ENCODE measurements at regions not wholly inside any gene's neighbourhood (a gene's known extent, or its start where the extent isn't known, plus 50 kb on each side); places are given as distances from the start of the nearest gene placed in this dataset.
"Not testable (repeated sequence)": the region's sequence is repeated elsewhere in the genome, so short reads cannot be mapped to it uniquely, and the experiment has no call there.

DNA sequence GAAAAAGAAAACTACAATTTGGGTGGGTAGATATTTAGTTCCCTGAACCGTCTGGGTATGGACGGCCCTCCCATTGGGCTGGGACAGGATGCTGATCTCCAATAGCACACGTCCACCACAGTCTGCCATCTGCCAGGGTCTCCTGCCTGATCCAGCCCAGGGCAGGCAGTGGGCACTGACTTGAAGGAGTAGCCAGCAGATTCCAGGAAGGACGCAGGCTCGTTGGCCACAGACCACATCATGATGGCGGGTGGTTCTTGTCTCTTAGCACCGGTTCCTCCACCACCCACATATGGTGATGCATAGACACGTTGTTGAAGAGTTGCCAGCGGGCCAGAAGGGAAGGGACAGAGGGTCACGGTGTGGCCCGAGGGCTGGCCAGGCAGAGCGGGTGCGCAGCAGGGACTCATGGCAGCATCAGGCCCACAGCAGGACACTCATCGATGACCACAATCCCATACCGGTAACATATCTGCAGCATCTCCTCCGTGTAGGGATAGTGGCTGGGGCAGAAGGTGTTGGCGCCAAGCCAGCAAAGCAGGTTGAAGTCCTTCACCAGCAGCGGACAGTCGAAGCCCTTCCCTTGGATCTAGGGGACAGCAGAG lies 155.8 kb upstream of the FAM174A start:
- DNase-seq: not testable (repeated sequence)

DNA sequence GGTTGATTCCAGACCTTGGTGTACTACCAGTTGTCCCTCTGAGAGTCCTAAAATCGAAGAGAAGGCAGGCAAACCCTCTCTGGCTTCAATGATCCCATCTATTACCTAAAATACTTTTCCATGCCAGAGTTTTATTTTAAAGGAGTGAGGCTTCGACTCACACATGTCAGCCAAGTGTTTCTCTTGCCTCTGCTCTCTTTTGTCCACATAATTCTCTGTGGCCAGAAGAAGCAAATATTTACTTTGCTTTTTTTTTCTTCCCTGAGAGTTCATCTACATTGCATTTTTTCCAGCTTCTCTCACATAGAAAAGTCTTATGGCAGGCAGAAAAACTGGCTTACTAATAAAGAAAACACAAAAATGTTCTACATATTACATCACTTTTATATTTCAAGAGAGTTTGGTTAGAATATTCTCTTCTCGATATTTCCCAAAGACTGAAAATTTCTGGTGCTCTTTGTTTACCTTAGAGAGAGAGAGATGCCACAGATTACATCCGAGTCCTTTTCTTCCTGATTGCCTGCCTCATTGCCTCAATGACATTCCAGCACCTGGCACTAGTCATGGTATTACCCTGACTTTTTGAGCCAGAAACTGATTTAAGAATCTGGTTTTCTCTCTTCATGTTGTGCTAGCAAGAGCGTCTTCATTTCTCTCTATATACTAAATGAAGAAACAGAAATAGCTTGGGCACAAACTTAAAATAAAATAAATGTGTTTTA lies 170.3 kb upstream of the FAM174A start:
- not testable (repeated sequence) for DNase-seq

DNA sequence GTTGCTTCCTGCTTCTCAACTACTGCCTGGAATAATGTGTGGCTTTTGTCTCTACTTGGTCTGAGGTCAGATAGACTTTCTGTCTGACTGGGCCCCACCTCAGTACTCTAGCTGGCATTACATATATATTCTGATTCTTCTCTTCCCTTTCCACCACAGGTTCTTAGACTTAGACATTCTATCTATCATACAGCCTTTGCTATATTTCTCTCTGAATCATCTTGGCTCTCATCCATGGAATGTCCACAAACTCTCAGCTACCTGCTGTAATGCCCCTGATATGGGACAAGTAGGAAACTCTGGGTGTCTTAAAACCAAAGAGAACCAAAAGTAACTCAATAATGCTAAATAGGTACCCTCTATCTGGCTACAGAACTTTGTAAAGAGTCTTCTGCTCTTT lies 170.8 kb upstream of the FAM174A start:
- not testable (repeated sequence) for DNase-seq

DNA sequence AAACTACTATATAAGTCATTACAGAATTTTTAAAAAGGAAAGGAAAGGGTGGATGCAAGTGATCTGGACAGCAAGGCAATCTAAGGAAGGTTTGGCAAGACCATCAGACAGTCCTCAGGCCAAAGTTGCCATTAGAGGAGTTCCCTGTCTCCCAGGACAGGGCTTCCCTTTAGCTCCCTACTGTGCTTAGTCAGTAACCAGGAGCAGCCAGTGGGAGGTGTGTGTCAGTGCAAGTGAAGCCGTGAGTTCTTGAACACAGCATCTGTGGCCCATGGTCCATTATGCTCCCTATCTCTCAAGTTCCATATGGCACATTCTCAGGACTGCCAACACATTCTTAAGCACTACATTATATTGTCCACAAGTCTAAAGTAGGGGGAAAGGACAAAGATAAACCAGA lies 175.2 kb upstream of the FAM174A start:
- DNase-seq: not testable (repeated sequence)

DNA sequence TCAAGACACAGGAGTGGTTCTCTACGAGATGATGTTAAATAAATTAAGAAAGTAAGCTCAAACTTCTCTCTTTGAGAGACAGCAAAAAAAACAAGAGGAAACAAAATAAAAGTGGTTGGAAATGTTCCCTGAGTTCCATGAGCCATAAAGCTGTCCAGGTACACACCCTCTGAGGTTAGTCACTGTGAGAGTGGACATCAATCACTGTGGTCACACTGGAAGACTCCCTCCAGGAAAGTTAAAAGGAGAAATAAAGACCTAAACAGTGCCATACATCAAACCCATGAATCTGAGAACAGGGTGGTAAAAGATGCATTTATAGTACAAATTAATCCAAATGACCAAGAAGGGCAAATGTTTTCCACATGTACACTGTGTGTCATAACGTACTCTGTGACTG lies 188.9 kb upstream of the FAM174A start:
- DNase-seq: not testable (repeated sequence)

DNA sequence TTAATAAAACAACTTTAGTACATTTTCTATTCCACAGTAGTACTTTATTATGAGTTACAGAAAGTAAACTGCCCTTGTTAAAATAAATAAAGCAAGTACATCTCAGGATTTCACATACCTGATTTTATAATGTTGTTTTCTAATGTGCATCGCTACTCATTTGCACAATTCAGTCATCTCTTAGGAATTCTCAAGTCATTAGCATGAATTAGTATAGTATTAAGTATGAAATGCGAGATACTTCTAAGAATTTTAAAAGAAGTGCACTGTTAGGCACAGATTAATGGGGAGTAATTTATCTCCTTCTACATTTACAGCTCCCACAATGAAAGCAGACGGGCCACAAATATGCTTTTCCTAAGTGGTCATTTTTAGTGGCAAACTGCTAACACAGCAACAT lies 193.7 kb upstream of the FAM174A start:
- DNase-seq: not testable (repeated sequence)

DNA sequence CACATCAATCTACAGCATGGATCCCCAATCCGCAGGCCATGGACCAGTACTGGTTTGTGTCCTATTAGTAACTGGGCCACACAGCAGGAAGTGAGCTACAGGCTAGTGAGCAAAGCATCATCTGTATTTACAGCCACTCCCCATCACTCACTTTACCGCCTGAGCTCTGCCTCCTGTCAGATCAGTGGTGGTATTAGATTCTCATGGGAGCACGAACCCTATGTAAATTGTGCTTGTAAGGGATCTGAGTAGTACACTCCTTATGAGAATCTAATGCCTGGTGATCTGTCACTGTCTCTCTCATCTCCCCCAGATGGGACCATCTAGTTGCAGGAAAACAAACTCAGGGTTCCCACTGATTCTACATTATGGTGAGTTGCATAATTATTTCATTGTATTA lies 212.7 kb upstream of the FAM174A start:
- DNase-seq: no peak

DNA sequence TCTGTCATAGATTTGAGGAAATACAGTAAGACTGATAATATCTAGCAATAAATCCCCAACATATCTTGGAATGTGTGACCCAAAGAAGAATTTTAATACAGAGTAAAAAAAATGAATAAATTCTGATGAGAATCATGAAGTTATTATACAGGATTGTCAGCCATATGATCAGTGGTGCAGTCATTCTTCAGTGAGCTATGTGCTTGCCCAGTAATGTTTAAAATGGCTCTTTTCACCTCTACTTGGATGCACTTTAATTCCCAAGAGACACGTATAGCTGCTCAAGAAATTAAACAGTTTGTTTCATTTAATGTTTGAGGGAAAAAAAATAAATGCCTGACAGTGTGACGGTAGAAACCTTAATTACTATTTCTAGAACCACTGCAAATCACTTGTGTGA lies 215.3 kb upstream of the FAM174A start:
- DNase-seq: no peak

DNA sequence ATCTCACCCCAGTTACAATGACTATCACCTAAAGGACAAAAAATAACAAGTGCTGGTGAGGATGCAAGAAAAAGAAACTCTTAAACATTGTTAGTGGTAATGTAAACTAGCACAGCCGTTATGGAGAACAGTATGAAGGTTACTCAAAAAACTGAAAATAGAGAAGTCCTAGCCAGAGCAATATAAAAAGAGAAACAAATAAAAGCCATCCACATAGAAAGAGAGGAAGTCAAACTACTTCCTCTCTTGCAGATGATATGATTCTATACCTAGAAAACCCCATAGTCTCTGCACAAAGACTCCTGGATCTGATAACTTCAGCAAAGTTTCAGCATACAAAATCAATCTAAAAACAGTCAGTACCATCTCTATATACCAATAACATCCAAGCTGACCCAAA lies 221.5 kb upstream of the FAM174A start:
- no peak for DNase-seq

DNA sequence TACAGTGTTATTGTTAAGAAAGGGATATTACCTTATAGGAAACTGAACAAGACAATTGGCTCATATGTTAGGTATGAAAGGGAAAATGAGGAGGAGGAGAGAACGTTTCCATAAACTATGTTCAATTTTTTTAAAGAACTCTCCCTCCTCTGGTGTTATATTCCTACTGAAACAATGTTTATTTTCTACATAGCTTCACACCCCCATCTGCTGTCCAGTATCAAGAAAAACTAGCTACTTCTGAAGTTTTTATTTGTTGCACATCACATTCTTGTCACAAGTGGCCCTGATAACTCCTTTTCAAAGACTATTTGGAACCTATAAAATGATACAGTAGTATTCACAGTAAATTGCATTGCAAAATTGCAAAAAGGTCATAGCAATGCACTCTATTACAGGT lies 223.4 kb upstream of the FAM174A start:
- no peak for DNase-seq

DNA sequence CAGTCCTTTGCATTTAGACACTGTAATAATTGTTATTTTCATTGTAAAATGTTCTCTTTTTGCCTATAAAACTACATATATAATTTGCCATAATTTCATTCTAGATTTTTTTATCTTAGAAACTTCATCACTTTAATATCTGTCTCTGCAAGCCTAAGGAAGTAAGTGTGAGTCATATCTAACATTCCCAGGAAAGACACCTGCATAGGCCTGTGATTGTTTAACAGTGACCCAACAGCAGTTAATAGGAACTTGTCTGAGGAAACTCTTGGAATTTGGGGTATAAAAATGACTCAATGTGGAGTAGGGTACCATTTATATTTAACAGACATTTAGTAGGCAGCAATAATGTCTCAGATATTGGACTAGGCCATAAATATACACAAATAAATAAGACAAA lies 229.2 kb upstream of the FAM174A start:
- DNase-seq: no peak

DNA sequence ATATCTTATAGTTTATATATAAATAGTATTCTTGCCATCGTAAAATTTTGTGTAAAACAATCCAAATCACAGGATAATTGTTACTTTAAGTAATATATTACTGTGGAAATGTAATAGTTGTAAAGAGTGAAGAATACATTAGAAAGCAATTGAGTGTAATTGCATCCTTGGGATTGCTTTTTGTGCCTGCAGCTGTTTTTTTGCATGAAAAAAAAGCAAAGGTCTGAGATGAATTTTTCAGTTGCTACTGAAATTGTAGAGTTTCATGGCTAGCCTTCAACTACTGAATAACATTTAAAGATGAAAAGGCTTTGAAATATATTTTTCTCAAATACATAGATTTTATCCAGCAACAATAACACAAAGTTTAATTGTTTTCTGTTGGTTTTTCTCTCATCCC lies 232.0 kb upstream of the FAM174A start:
- no peak for DNase-seq

DNA sequence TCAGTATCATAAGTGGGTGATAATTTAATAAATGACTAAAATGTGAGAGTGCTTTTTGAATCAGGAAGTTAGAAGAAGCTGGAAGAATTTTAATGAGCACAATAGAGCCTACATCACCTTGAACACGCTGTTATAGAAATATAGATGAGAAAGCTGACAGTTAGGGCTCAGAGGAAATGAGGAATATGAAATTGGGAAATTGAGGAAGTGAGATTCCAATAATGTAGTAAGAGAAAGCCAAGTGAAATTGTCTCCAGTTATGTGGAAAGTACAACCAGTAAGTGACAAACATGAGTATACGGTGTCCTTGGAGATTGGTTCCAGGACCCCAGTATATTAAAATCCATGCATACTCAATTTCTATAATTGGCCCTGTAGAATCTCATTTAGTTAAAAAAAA lies 235.9 kb upstream of the FAM174A start:
- DNase-seq: no peak

DNA sequence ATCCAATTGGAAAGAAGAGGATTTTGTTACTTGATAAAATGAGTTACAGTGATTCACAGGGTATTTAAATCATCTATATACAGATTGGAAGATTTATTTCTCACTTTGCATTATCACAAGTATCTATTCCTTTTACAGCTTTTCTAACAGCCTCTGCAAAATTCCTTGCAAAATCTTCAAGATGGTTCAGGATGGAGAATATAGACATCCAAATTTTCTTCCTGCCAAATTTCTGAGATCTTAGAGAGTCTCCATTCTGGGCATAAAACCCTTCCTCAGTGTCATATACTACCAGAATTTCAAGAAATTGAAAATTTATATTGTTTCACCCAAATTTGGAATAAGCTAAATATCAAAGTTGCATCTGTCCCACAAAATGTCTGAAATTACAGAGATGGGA lies 259.1 kb upstream of the FAM174A start:
- no peak for DNase-seq

DNA sequence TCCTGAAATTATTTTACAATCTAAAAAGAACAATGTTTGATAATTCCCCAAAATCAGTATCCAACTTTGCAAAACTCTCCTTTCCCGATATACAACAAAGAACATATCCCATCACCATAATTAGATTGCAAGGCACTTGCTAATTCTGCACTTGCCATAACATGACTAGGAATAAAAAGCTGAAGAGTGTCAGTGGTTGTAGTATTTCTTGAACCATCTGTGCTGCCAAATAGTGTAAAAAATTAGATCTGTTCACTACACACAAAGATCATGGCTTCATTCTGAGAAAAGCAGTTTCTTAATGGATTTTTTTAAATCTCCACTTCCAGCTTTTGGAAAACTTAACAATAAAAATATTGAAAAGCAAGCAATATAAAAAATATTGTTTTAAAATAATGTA lies 259.5 kb upstream of the FAM174A start:
- DNase-seq: no peak

DNA sequence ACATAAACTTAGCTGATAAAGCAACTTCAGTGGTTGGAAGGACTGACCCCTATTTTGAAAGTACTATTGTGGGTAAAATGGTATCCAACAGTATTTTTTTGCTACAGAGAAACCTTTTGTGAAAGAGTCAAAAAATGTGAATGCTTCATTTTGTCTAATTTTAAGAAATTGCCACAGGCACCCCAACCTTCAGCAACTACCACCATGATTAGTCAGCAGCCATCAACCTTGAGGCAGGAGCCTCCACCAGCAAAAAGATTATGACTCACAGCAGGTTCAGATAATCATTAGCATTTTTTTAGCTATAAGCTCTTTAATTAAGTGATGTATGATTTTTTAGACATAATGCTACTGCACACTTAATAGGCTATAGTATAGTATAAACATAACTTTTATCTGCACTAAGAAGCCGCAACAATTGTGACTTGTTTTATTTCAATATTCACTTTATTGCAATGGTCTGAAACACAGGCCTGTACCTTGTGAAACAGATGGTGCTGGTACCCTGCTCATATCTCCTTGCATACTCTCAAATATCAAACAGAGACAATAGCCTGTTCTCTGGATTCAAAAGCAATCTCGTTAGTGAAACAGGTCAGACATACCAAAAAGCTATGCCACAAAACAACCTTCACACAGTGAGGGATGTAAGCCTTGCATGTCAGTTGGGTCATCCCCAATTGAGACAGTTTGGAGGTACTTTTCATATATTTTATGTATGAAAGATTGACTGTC lies 261.2 kb upstream of the FAM174A start:
- DNase-seq: no peak

DNA sequence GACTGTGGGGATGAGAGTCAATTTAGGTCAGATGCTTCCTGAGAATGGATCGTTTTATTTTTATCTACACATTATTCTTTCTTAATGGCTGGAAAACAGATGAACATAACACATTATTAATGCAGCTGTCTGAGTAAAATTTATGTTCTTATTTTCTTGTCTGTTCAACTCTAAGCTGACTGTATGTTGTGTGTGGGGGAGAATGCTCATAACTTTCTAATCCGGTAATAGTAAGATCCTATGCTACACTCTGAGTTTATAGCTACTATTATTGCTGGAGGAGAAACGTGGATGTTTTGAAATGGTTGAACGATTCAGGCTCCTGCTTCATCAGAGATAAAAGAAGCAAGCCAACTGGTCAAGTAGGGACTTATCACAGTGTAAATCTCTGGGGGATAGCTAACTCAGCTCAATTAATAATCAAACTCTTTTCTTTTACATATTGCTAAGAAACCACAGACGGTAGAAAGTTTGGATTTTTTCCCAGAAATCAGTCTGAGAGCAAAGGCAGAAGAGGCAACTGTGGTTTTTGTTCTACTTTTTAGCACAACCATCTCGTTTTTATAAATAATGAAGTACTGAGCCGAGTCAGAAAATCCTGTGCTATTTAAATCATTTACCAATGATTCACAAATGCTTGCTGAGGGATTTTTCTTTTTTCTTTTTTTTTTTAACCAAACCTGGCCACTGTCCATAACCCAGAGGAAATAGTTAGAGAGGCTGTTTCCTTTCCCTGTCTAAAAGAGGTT lies 265.0 kb upstream of the FAM174A start:
- DNase-seq: no peak

DNA sequence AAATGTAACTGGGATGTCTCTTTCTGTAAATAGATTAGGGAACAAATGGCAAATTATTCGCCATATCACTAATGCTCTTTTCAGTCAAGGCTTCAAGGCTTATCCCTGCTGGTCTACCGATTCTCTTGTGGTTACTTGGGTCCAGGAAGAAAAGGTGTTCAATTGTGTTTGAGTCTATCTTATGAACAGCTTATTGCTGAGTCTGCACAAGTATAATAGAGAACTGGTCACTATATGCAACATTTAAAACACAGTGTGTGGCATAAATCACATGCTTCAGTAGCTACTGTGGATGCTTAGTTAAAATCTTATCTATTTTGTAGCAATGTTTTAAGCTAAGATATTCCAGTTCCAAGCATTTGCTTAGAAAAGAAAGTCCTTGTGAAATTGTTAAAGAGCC lies 274.2 kb upstream of the FAM174A start:
- DNase-seq: no peak

DNA sequence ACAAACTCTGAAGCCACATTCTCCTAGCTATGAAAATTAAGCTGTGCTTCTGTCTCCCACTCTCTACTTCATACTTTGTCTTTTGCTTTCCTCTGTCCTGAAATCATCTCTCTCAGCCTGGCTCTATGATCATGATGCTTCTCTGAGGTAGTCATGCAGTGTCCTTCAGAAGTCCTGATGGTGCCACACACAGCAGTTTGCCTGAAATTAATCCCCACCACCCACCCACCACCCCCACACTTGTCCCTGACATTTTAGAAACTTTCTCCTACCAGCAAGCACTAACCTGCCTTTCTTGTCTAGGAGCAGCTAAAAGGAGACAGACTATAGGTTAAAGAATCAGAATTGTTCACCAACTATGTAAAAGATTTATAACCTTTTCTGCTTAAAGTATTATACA lies 282.2 kb upstream of the FAM174A start:
- DNase-seq: no peak

DNA sequence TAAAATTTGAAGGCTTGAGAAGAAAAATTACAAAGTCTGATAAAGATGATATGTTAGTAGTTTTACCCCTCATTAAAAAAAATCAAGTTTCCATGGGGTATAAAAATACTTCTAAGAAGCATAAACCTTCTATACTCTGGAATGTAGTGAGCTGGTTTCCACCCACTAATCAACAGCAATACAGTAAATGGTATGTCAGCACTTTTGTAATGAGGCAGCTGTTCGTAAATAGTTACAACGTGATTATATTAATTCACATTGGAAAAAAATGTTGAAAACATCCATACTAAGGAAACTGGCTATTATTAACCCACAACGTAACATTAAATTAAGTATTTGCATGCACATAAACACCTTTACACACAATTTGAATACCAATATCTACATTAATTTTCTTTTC lies 283.1 kb upstream of the FAM174A start:
- DNase-seq: no peak

DNA sequence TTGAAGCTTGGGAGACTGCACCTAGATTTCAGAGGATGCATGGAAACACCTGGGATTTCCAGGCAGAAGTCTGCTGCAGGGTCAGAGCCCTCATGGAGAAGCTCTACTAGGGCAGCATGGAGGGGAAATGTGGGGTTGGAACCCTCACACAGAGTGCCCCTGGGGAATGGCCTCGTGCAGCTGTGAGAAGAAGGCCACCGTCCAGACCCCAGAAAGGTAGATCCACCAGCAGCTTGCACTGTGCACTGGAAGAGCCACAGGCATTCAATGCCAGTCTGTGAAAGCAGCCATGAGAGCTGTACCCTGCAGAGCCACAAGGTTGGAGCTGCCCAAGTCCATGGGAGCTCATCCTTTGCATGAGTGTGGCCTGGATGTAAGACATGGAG lies 285.3 kb upstream of the FAM174A start:
- no peak for DNase-seq

DNA sequence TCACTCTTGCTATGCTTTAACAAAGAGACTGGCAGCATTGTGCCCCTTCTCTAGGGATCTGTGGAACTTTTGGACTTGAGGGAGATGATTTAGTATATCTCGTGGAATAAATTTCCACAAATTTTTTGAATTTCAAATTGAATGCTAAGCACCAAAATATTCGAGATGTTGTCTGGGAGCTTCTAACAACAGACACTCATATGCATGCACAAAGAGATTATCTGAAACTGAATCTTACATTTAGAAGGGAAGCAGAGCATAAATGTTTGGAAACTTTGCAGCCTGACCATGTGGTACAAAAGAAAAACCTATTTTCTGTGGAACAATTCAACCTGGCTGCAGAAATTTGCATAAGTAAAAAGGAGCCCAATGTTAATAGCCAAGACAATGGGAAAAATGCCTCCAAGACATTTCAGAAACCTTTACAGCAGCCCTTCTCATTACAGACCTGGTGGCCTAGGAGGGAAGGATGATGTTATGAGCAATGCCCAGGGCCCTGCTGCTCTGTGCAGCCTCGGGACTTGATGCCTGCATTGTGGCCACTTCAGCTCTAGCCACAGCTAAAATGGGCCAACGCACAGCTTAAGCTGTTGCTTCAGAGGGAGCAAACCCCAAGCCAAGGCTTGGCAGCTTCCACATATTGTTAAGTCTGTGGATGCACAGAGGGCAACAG lies 285.8 kb upstream of the FAM174A start:
- DNase-seq: no peak

DNA sequence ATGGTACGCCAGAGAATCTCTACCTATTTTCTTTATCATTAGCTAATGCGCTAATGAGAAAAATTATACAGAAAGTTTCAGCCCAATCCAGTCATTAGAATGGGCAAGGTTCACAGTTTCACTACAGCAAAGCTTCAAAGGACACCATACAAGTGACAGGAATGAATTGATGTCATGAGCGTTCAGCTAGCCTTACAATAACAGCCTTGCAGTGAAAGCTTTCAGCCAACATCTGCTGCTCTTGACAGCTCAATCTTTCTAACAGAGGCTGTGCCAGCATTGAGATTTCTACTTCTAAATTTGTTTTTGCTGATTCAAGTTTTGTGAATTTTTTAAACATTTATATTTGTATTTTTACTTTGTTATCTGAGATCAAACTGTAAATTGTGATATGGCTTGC lies 302.4 kb upstream of the FAM174A start:
- no peak for DNase-seq
